22Rv1 (cell line): ENCODE measurements at regions not wholly inside any gene's neighbourhood (a gene's known extent, or its start where the extent isn't known, plus 50 kb on each side); places are given as distances from the start of the nearest gene placed in this dataset.

Experiments used
- H3K27ac ChIP-seq: fragments of 450-650 bp; 2 replicates; pipeline ENCODE4 v1.5.1; 2017
- CTCF ChIP-seq: fragments of 450-650 bp; IDR thresholded peaks from 2 replicates; pipeline ENCODE4 v1.5.1; 2017; ENCODE audit warnings: mild to moderate bottlenecking
- ZFX ChIP-seq: fragments of 450-650 bp; IDR thresholded peaks from 2 replicates; pipeline ENCODE4 v1.6.1; 2017; ENCODE audit warnings: antibody characterized with exemption, borderline replicate concordance

- TF ChIP-seq CTCF (no peak), ZFX (no peak)
- no peak overlapping the region for H3K27ac ChIP-seq
Observed at GRCh38 chr19:28487999-28488398, 725.0 kb downstream of the UQCRFS1 start.

GRCh38 chr19:28486926-28487325 is 726.0 kb downstream of the UQCRFS1 start:
- TF ChIP-seq CTCF: no peak
- TF ChIP-seq ZFX: no peak
- H3K27ac ChIP-seq: no peak overlapping the region

- TF ChIP-seq ZFX (no peak), CTCF (no peak)
- H3K27ac ChIP-seq: no peak overlapping the region
Observed at GRCh38 chr19:28486473-28486872, 726.5 kb downstream of the UQCRFS1 start.

GRCh38 chr19:28485292-28485691 is 727.7 kb downstream of the UQCRFS1 start:
- no peak overlapping the region for H3K27ac ChIP-seq
- TF ChIP-seq ZFX (no peak), CTCF (no peak)

- TF ChIP-seq CTCF (no peak), ZFX (no peak)
- H3K27ac ChIP-seq: no peak overlapping the region
Observed at GRCh38 chr19:28483197-28483596, 729.8 kb downstream of the UQCRFS1 start.

GRCh38 chr19:28482221-28482620 is 730.7 kb downstream of the UQCRFS1 start:
- TF ChIP-seq CTCF (no peak), ZFX (no peak)
- no peak overlapping the region for H3K27ac ChIP-seq

- no peak for TF ChIP-seq ZFX
- TF ChIP-seq CTCF: no peak
Observed at GRCh38 chr19:28481674-28482073, 731.3 kb downstream of the UQCRFS1 start.

More at GRCh38 chr19:28481674-28482073, 731.3 kb downstream of the UQCRFS1 start:
- H3K27ac ChIP-seq: no peak overlapping the region
